PC-3 (cell line): ENCODE measurements at regions not wholly inside any gene's neighbourhood (a gene's known extent, or its start where the extent isn't known, plus 50 kb on each side); places are given as distances from the start of the nearest gene placed in this dataset.

Experiments used
- ATAC-seq: fragments of 200-7000 bp; cut with Tn5 transposase; 2 replicates; pipeline ENCODE4 v1.9.1; 2020; ENCODE audit warnings: mild to moderate bottlenecking, moderate library complexity
- BruUV-seq: library from RNA; stranded (reverse); fragments of 400-500 nt; replicated peaks from 2 replicates; lab custom pipeline; 2021; lab: Mats Ljungman, UMichigan
- CTCF ChIA-PET: fragments of 300-600 bp; sonication (Branson Sonifier 250); formaldehyde crosslinking; loops from one replicate; lab custom pipeline; 2022; ENCODE audit warnings: antibody characterized with exemption; lab: Charles Lee
- POLR2A ChIA-PET: fragments of 300-600 bp; sonication (Branson Sonifier 250); formaldehyde crosslinking; loops from one replicate; lab custom pipeline; 2022; ENCODE audit warnings: antibody characterized with exemption; ENCODE audit not compliant: unreplicated experiment; lab: Charles Lee
- DNase-seq: peaks from one replicate; pipeline ENCODE4 v3.0.0-alpha.2; 2015
- H2AFZ ChIP-seq: fragments of 300-600 bp; sonication (generic); 2 replicates; pipeline ENCODE4 v1.6.0; 2016; ENCODE audit warnings: antibody characterized with exemption, low read length
- H3F3A ChIP-seq: fragments of 300-600 bp; sonication (generic); one replicate; pipeline ENCODE4 v1.6.0; 2017; ENCODE audit warnings: antibody characterized with exemption, low read length, control low read depth, mild to moderate bottlenecking; ENCODE audit not compliant: unreplicated experiment
- H3K27ac ChIP-seq: fragments of 300-600 bp; sonication (generic); 2 replicates; pipeline ENCODE4 v1.5.1; 2016; ENCODE audit warnings: mild to moderate bottlenecking, low read length
- H3K27me3 ChIP-seq: fragments of 300-600 bp; sonication (generic); 2 replicates; pipeline ENCODE4 v1.6.1; 2016; ENCODE audit warnings: low read length, mixed read lengths
- H3K36me3 ChIP-seq: fragments of 300-600 bp; sonication (generic); 2 replicates; pipeline ENCODE4 v1.6.1; 2016; ENCODE audit warnings: low read depth, mixed run types, low read length, mixed read lengths
- H3K4me1 ChIP-seq: fragments of 300-600 bp; sonication (generic); 2 replicates; pipeline ENCODE4 v1.5.1; 2016; ENCODE audit warnings: low read length; ENCODE audit not compliant: insufficient read depth
- H3K4me2 ChIP-seq: fragments of 300-600 bp; sonication (generic); 2 replicates; pipeline ENCODE4 v1.6.0; 2016; ENCODE audit warnings: low read length
- H3K4me3 ChIP-seq: fragments of 300-600 bp; sonication (generic); 2 replicates; pipeline ENCODE4 v1.5.1; 2016; ENCODE audit warnings: mild to moderate bottlenecking, low read length, mixed read lengths
- H3K79me2 ChIP-seq: fragments of 300-600 bp; sonication (generic); 2 replicates; pipeline ENCODE4 v1.6.1; 2017; ENCODE audit warnings: low read length, mixed read lengths
- H3K9ac ChIP-seq: fragments of 300-600 bp; sonication (generic); 2 replicates; pipeline ENCODE4 v1.6.0; 2016; ENCODE audit warnings: mild to moderate bottlenecking, low read length
- H3K9me2 ChIP-seq: fragments of 300-600 bp; sonication (generic); replicated peaks from 2 replicates; pipeline ENCODE4 v1.6.1; 2016; ENCODE audit warnings: mixed run types, low read length, mixed read lengths
- H3K9me3 ChIP-seq: fragments of 300-600 bp; sonication (generic); 2 replicates; pipeline ENCODE4 v1.6.1; 2016; ENCODE audit warnings: low read length, mixed read lengths
- H4K20me1 ChIP-seq: fragments of 300-600 bp; sonication (generic); 2 replicates; pipeline ENCODE4 v1.6.1; 2016; ENCODE audit warnings: low read length, mixed read lengths
- CTCF ChIP-seq: fragments of 300-600 bp; sonication (generic); conservative IDR thresholded peaks from 2 replicates; pipeline ENCODE4 v1.5.1; 2017; ENCODE audit warnings: antibody characterized with exemption, low read depth, mild to moderate bottlenecking, low read length
- EZH2 ChIP-seq: fragments of 300-600 bp; sonication (generic); IDR thresholded peaks from one replicate; pipeline ENCODE4 v1.6.1; 2017; ENCODE audit warnings: antibody characterized with exemption, mild to moderate bottlenecking, low read length; ENCODE audit not compliant: unreplicated experiment
- EZH2phosphoT487 ChIP-seq: fragments of 300-600 bp; sonication (generic); IDR thresholded peaks from 2 replicates; pipeline ENCODE4 v1.6.1; 2018; ENCODE audit warnings: mild to moderate bottlenecking, antibody characterized with exemption, low read length, borderline replicate concordance
- intact Hi-C: fragments of 100-400 bp; cut with micrococcal nuclease; formaldehyde crosslinking; loops from 2 replicates; pipeline ENCODE4 v1.9.0; 2023

GRCh38 chr20:41693136-41693979 is 75.2 kb upstream of the CHD6 start:
- POLR2A ChIA-PET, result interaction anchor here (0.6 kb wide), 1 partner anchor 78 kb away, joined by 6 read pairs; no protein-coding TSS in a partner anchor
- no peaks in the 10 kb centered on the region for H3K79me2 ChIP-seq
- H3K27me3 ChIP-seq, result peaks cover 4% of the 10 kb centered on the region; the same call in 1 of the 2 replicates
- TF ChIP-seq EZH2phosphoT487 (no peak), CTCF (peak; percentile 90)
- ATAC-seq (peak; percentile 95), DNase-seq (peak; percentile 91)
- no peaks in the 10 kb centered on the region for H3K9me3 ChIP-seq
- H3K4me2 ChIP-seq, result peak overlapping the region; percentile 91
- peak overlapping the region; percentile 76 for H3K4me3 ChIP-seq
- H3K36me3 ChIP-seq, result no peaks in the 10 kb centered on the region
- H3K9me2 ChIP-seq, result no peaks in the 10 kb centered on the region
- H4K20me1 ChIP-seq, result no peaks in the 10 kb centered on the region
- peak overlapping the region; percentile 98 for H2AFZ ChIP-seq
- CTCF ChIA-PET, result interaction anchor here (0.6 to 0.7 kb wide), 2 partner anchors 41 to 80 kb away, joined by 3 to 4 read pairs; no protein-coding TSS in a partner anchor
- BruUV-seq, result TSS peak; percentile 94
- H3K9ac ChIP-seq, result peak overlapping the region; percentile 48
- H3F3A ChIP-seq, result no peaks in the 10 kb centered on the region
- peaks cover 3% of the 10 kb centered on the region; the same call in 1 of the 2 replicates for H3K4me1 ChIP-seq
- intact Hi-C loops, result loop anchor here (1.0 kb wide), 1 partner anchor 76 kb away; no protein-coding TSS in a partner anchor
- no peak overlapping the region for H3K27ac ChIP-seq

- Histone ChIP-seq H3K9me2 (no peaks in the 10 kb centered on the region), H3K27me3 (peaks cover 11% of the 10 kb centered on the region; the same call in 1 of the 2 replicates), H3K9me3 (no peaks in the 10 kb centered on the region), H3K4me1 (peaks cover 3% of the 10 kb centered on the region; the same call in 1 of the 2 replicates), H2AFZ (peak overlapping the region; percentile 98), H3K79me2 (no peaks in the 10 kb centered on the region), H3F3A (no peaks in the 10 kb centered on the region), H3K4me2 (peak overlapping the region; percentile 91), H3K4me3 (peak overlapping the region; percentile 76), H3K27ac (no peak overlapping the region), H3K9ac (peak overlapping the region; percentile 39), H3K36me3 (no peaks in the 10 kb centered on the region), H4K20me1 (no peaks in the 10 kb centered on the region)
- POLR2A ChIA-PET, result interaction anchor here (0.6 kb wide), 1 partner anchor 78 kb away, joined by 6 read pairs; no protein-coding TSS in a partner anchor
- CTCF ChIA-PET, result interaction anchor here (0.7 kb wide), 1 partner anchor 42 kb away, joined by 3 read pairs; no protein-coding TSS in a partner anchor
- BruUV-seq, result no TSS peak
- TF ChIP-seq CTCF (no peak), EZH2 (no peak), EZH2phosphoT487 (no peak)
- DNase-seq, result no peak
- intact Hi-C loops, result loop anchor here (1.0 kb wide), 1 partner anchor 75 kb away; no protein-coding TSS in a partner anchor
- peak; percentile 19 for ATAC-seq
Observed at GRCh38 chr20:41692479-41693135, 74.4 kb upstream of the CHD6 start.
